PFSK-1 (cell line): ENCODE measurements at regions not wholly inside any gene's neighbourhood (a gene's known extent, or its start where the extent isn't known, plus 50 kb on each side); places are given as distances from the start of the nearest gene placed in this dataset.

ENCODE experiments used
- FOXP2 ChIP-seq: optimal IDR thresholded peaks from 2 replicates; pipeline ENCODE3; 2011; ENCODE audit warnings: borderline replicate concordance, control low read depth, inconsistent platforms; ENCODE audit not compliant: insufficient read depth; ENCODE audit errors: extremely low read length, extremely low read depth
- POLR2AphosphoS5 ChIP-seq: IDR thresholded peaks from 2 replicates; pipeline ENCODE4 v1.6.1; 2012; ENCODE audit warnings: low read depth, mild to moderate bottlenecking, control low read depth, low read length, moderate library complexity
- SIN3A ChIP-seq: IDR thresholded peaks from 2 replicates; pipeline ENCODE4 v1.6.1; 2012; ENCODE audit warnings: mild to moderate bottlenecking, low read length, moderate library complexity, borderline replicate concordance; ENCODE audit not compliant: insufficient read depth
- TAF1 ChIP-seq: IDR thresholded peaks from 2 replicates; pipeline ENCODE4 v1.6.1; 2012; ENCODE audit warnings: low read length, control low read depth, borderline replicate concordance; ENCODE audit not compliant: insufficient read depth
- TF ChIP-seq, protein P1 (sequence below), 2 experiments: IDR thresholded peaks; 2 replicates each; pipeline versions ENCODE4 v1.6.1 to v1.8.0; 2011 to 2012; ENCODE audit warnings: low read depth in 2 of 2, low read length in 2 of 2, control low read depth in 1 of 2, inconsistent platforms in 1 of 2, mild to moderate bottlenecking in 1 of 2, moderate library complexity in 1 of 2; ENCODE audit not compliant: insufficient read depth in 1 of 2

GRCh38 chr5:28415791-28416443 is 1377.5 kb upstream of the CDH9 start:
- no peak for TF ChIP-seq FOXP2
- no peak for TF ChIP-seq SIN3A
- TF ChIP-seq, protein P1, sequence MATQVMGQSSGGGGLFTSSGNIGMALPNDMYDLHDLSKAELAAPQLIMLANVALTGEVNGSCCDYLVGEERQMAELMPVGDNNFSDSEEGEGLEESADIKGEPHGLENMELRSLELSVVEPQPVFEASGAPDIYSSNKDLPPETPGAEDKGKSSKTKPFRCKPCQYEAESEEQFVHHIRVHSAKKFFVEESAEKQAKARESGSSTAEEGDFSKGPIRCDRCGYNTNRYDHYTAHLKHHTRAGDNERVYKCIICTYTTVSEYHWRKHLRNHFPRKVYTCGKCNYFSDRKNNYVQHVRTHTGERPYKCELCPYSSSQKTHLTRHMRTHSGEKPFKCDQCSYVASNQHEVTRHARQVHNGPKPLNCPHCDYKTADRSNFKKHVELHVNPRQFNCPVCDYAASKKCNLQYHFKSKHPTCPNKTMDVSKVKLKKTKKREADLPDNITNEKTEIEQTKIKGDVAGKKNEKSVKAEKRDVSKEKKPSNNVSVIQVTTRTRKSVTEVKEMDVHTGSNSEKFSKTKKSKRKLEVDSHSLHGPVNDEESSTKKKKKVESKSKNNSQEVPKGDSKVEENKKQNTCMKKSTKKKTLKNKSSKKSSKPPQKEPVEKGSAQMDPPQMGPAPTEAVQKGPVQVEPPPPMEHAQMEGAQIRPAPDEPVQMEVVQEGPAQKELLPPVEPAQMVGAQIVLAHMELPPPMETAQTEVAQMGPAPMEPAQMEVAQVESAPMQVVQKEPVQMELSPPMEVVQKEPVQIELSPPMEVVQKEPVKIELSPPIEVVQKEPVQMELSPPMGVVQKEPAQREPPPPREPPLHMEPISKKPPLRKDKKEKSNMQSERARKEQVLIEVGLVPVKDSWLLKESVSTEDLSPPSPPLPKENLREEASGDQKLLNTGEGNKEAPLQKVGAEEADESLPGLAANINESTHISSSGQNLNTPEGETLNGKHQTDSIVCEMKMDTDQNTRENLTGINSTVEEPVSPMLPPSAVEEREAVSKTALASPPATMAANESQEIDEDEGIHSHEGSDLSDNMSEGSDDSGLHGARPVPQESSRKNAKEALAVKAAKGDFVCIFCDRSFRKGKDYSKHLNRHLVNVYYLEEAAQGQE (IDR thresholded peaks at IDR 0.05; ENCODE audit: insufficient read depth in 1 of 2, low read depth in 2 of 2, low read length in 2 of 2) = no peak
- TF ChIP-seq TAF1 = no peak
- TF ChIP-seq POLR2AphosphoS5 = no peak

- no peak for TF ChIP-seq FOXP2
- no peak for TF ChIP-seq POLR2AphosphoS5
- TF ChIP-seq, protein P1 (IDR thresholded peaks at IDR 0.05; ENCODE audit: insufficient read depth in 1 of 2, low read depth in 2 of 2, low read length in 2 of 2) = no peak
- no peak for TF ChIP-seq SIN3A
Measured at GRCh38 chr5:28414619-28415018, 1376.2 kb upstream of the CDH9 start.

DNA sequence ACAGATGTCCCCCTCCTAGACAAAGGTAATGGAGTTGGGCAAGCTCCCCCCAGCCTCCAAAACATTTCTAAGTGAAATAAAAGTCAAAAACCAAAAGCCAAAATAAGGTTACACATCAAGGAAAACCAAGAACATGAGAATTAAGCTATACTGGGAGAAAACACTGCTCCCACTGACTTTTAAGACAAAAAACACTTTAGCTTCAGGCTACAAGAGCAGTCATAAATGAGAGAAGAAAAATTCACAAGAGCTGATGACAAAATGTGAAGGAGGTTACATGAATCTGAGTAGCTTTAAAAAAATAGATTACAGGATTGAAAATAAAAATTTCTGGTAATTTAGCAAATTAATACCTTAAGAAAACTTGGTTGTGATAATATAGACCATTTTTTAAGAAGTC is 1370.3 kb upstream of the CDH9 start:
- TF ChIP-seq SIN3A (no peak), POLR2AphosphoS5 (no peak), FOXP2 (no peak), TAF1 (no peak)
- TF ChIP-seq, protein P1 (IDR thresholded peaks at IDR 0.05; ENCODE audit: insufficient read depth in 1 of 2, low read depth in 2 of 2, low read length in 2 of 2) = no peak

DNA sequence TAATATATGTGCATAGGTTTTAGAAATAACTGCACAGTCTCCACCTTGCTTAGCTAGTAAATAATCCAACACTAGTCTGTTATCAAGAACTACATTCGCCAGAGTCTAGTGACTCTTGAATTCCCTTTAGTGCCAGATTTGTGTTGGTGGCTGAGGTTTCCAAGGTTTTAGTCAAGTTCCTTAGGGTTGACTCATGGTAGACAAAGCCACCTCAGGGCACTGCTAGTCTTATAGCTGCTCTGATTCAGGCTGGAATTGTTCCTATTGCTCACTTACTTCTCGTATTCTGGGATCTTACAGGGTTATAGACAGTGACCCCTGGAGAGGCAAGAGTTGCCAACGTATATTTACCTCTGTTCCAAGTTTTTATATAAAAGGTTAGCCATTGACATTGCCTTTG is 1369.8 kb upstream of the CDH9 start:
- no peak for TF ChIP-seq FOXP2

DNA sequence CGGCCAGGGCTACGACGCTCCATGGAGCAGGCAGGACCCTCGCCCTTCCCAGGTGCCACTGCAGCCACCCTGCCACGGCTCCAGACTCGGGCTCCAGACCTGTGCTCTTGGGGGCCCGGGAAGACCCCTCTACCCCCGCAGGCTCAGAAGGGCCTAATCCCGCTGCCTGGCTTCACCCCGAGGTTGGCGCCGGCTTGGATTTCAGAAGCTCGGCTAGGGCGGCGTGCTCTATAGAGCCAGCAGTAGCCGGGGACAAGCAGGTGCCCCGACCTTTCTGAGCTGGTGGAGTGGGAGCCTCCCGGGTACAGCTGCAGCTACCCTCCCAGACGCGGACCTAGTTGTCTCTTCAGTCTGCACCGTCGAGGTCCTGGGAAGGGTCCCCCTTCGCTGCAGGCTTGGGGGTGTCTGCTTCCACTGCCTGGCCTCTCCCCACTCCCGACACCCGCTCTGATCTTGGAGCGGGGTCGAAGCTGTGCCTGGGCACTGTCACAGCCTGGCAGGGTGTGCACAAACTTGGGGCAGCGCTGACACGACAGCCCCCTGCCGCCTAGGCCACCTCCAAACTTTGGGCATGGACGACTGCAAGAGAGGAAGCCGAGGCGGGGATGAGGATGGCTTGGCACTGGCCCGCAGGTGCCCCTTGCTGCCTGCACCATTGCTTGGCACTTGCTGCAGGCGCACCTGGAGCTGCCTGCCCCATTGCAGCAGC is 1366.1 kb upstream of the CDH9 start:
- TF ChIP-seq, protein P1 (IDR thresholded peaks at IDR 0.05; ENCODE audit: insufficient read depth in 1 of 2, low read depth in 2 of 2, low read length in 2 of 2) = no peak
- TF ChIP-seq FOXP2 = no peak
- no peak for TF ChIP-seq TAF1
- no peak for TF ChIP-seq SIN3A
- no peak for TF ChIP-seq POLR2AphosphoS5
